IgD-negative memory B cell (primary cell): ENCODE measurements at regions not wholly inside any gene's neighbourhood (a gene's known extent, or its start where the extent isn't known, plus 50 kb on each side); places are given as distances from the start of the nearest gene placed in this dataset.
"Not testable (repeated sequence)": the region's sequence is repeated elsewhere in the genome, so short reads cannot be mapped to it uniquely, and the experiment has no call there.

Experiments used
- H3K27ac Mint-ChIP-seq, 3 donors: one replicate each; pipeline ENCODE4 v1.8.0; 2020 to 2022; ENCODE audit warnings: mild to moderate bottlenecking in 3 of 3, mixed read lengths in 3 of 3, moderate library complexity in 1 of 3
- H3K27me3 Mint-ChIP-seq: one replicate; pipeline ENCODE4 v1.8.0; 2021; ENCODE audit warnings: mixed read lengths
- H3K36me3 Mint-ChIP-seq: one replicate; pipeline ENCODE4 v1.8.0; 2020; ENCODE audit warnings: mild to moderate bottlenecking, mixed read lengths
- H3K4me1 Mint-ChIP-seq, 3 donors: one replicate each; pipeline ENCODE4 v1.8.0; 2020 to 2022; ENCODE audit warnings: mixed read lengths in 3 of 3, mild to moderate bottlenecking in 1 of 3
- H3K4me3 Mint-ChIP-seq, 4 donors: one replicate each; pipeline ENCODE4 v1.8.0; 2020 to 2022; ENCODE audit warnings: mild to moderate bottlenecking in 4 of 4, mixed read lengths in 4 of 4, moderate library complexity in 3 of 4
- H3K9me3 Mint-ChIP-seq, 3 donors: one replicate each; pipeline ENCODE4 v1.8.0; 2020 to 2021; ENCODE audit warnings: mixed read lengths in 3 of 3, mild to moderate bottlenecking in 1 of 3

- Mint-ChIP-seq H3K4me1 (no peaks in the 10 kb centered on the region), H3K36me3 (no peaks in the 10 kb centered on the region), H3K9me3 (peaks cover 0 to 6% (median 3%) of the 10 kb centered on the region in 3 donors), H3K27ac (no peak overlapping the region), H3K4me3 (no peak overlapping the region), H3K27me3 (no peaks in the 10 kb centered on the region)
Observed at GRCh38 chr11:123330071-123330470, 100.0 kb upstream of the GRAMD1B start.

DNA sequence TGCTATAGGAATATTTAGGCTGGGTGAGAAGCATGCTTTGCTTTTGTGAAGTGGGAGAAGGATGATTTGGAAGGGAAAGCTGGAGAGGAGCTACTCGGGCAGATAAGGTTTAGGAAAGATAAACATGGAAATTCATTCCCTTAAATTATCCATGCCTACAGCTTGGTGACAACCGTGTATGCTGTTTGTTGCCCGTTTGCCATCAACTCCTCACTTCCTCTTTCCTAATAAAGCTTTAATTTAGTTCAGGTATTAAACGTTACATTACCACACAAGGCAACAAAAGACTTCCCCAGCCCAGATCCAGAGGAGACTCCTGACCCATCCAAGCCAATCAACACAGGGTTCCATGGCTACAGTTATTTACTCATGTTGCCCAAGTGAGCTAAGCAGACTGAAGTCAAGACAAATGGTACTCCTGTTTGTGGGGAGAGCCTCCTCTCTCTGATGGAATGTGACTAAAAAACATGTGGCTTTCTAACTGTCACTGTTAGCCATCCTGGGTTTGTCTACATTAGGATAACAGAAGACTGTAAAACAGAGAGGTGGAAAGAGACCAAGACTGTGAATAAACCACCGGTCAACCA, 101.7 kb upstream of the GRAMD1B start:
- H3K4me3 Mint-ChIP-seq = no peak overlapping the region
- no peaks in the 10 kb centered on the region for H3K36me3 Mint-ChIP-seq
- no peak overlapping the region for H3K27ac Mint-ChIP-seq
- no peaks in the 10 kb centered on the region for H3K27me3 Mint-ChIP-seq
- H3K4me1 Mint-ChIP-seq = no peaks in the 10 kb centered on the region
- peaks cover 0 to 5% (median 3%) of the 10 kb centered on the region in 3 donors for H3K9me3 Mint-ChIP-seq

- H3K27me3 Mint-ChIP-seq = no peaks in the 10 kb centered on the region
- no peak overlapping the region for H3K4me3 Mint-ChIP-seq
- no peaks in the 10 kb centered on the region for H3K36me3 Mint-ChIP-seq
- no peaks in the 10 kb centered on the region for H3K9me3 Mint-ChIP-seq
- no peaks in the 10 kb centered on the region for H3K4me1 Mint-ChIP-seq
- no peak overlapping the region for H3K27ac Mint-ChIP-seq
Observed at GRCh38 chr11:123325533-123325932, 104.5 kb upstream of the GRAMD1B start.

DNA sequence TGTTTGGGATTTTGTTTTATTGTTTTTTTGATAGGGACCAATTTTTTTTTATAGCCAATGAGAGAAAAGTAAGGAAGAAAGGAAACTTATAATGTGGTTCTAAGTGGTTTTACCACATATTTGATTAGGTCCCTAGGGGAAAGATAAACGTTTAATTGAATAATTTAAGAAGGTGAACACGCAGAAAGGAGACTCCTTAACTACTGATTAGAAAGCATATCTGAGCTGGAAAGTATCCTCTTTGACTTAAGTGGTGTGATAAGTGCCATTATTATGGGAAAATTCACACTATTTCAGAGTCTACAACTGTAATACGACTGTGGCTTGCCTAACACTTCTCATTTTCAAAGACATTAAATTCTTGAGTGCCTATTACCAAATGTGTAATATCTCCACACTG, 106.5 kb upstream of the GRAMD1B start:
- Mint-ChIP-seq H3K27me3 (no peaks in the 10 kb centered on the region), H3K9me3 (no peaks in the 10 kb centered on the region), H3K4me1 (no peaks in the 10 kb centered on the region), H3K27ac (no peak overlapping the region), H3K36me3 (no peaks in the 10 kb centered on the region), H3K4me3 (no peak overlapping the region)

- H3K4me1 Mint-ChIP-seq = no peaks in the 10 kb centered on the region
- no peak overlapping the region for H3K27ac Mint-ChIP-seq
- H3K4me3 Mint-ChIP-seq = no peak overlapping the region
- H3K36me3 Mint-ChIP-seq = no peaks in the 10 kb centered on the region
- H3K9me3 Mint-ChIP-seq = no peaks in the 10 kb centered on the region
- H3K27me3 Mint-ChIP-seq = no peaks in the 10 kb centered on the region
Observed at GRCh38 chr11:123321636-123322035, 108.4 kb upstream of the GRAMD1B start.

GRCh38 chr11:123318623-123319022, 111.4 kb upstream of the GRAMD1B start:
- H3K9me3 Mint-ChIP-seq = no peaks in the 10 kb centered on the region
- no peak overlapping the region for H3K27ac Mint-ChIP-seq
- no peaks in the 10 kb centered on the region for H3K27me3 Mint-ChIP-seq
- no peaks in the 10 kb centered on the region for H3K36me3 Mint-ChIP-seq
- no peaks in the 10 kb centered on the region for H3K4me1 Mint-ChIP-seq
- no peak overlapping the region for H3K4me3 Mint-ChIP-seq

DNA sequence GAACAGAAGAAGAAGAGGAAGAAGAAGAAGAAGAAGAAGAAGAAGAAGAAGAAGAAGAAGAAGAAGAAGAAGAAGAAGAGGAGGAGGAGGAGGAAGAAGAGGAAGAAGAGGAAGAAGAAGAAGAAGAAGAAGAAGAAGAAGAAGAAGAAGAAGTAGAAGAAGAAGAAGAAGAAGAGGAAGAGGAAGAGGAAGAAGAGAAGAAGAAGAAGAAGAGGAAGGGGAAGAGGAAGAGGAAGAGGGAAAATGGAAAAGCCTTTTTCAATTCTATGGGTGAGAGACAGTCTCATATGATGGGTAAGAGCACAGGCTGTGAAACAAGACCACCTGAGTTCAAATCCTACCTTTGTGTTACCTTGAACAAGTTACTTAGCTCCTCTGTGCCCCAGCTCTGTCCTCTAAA, 111.9 kb upstream of the GRAMD1B start:
- H3K27me3 Mint-ChIP-seq, H3K9me3 Mint-ChIP-seq, H3K4me3 Mint-ChIP-seq, H3K36me3 Mint-ChIP-seq, H3K4me1 Mint-ChIP-seq, H3K27ac Mint-ChIP-seq: not testable (repeated sequence)

DNA sequence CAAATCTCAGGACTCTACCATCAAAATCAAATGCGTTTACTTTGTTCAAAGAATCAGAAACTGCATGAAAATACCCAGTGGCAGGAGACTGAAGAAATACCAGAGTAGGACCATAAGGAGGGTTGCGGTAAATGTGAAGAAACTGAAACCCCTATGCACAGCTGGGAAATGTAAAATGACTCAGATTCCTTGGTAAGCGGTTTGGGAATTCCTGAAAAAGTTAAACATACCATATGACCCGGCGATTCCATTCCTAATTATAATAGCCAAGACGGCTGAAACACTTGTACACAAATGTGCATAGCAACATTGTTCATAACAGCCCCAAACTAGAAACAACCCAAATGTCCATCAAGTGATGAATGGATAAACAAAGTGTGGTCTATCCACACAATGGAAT, 114.1 kb upstream of the GRAMD1B start:
- Mint-ChIP-seq H3K4me3 (no peak overlapping the region), H3K4me1 (no peaks in the 10 kb centered on the region), H3K9me3 (no peaks in the 10 kb centered on the region), H3K27ac (no peak overlapping the region), H3K36me3 (no peaks in the 10 kb centered on the region), H3K27me3 (no peaks in the 10 kb centered on the region)

GRCh38 chr11:123314972-123315371, 115.1 kb upstream of the GRAMD1B start:
- Mint-ChIP-seq H3K4me1 (no peaks in the 10 kb centered on the region), H3K4me3 (no peak overlapping the region), H3K36me3 (no peaks in the 10 kb centered on the region), H3K9me3 (no peaks in the 10 kb centered on the region), H3K27ac (no peak overlapping the region), H3K27me3 (no peaks in the 10 kb centered on the region)

- H3K27me3 Mint-ChIP-seq = no peaks in the 10 kb centered on the region
- H3K4me3 Mint-ChIP-seq = no peak overlapping the region
- H3K4me1 Mint-ChIP-seq = no peaks in the 10 kb centered on the region
- H3K9me3 Mint-ChIP-seq = no peaks in the 10 kb centered on the region
- no peak overlapping the region for H3K27ac Mint-ChIP-seq
- H3K36me3 Mint-ChIP-seq = no peaks in the 10 kb centered on the region
Observed at GRCh38 chr11:123313262-123313661, 116.8 kb upstream of the GRAMD1B start.

GRCh38 chr11:123308077-123308476, 113.0 kb upstream of the CLMP start:
- Mint-ChIP-seq H3K27me3 (peaks cover 8% of the 10 kb centered on the region), H3K4me3 (no peak overlapping the region), H3K4me1 (peaks cover 1 to 10% (median 6%) of the 10 kb centered on the region in 3 donors), H3K27ac (no peak overlapping the region), H3K9me3 (no peaks in the 10 kb centered on the region), H3K36me3 (no peaks in the 10 kb centered on the region)

DNA sequence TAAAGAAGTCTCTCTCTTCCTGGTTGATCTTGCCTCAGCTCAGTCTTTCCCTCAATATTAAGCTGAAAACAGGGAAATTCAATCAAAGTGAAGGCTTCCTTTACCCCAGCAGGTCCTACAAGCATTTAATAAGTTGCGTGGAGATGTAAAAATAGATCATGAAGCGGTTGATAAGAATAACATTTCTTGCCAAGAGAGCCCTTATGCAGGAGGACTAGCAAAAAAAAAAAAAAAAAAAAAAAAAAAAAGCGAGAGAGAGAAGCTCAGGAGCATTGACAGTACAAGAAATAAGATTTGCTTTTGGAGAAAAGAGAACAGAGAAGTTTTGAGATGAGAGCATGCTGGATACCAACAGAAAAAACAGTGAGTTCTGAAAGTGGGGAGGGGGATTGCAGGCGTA, 112.2 kb upstream of the CLMP start:
- no peak overlapping the region for H3K27ac Mint-ChIP-seq
- H3K4me3 Mint-ChIP-seq = no peak overlapping the region
- H3K4me1 Mint-ChIP-seq = peaks cover 8 to 16% (median 11%) of the 10 kb centered on the region in 3 donors
- H3K36me3 Mint-ChIP-seq = no peaks in the 10 kb centered on the region
- H3K9me3 Mint-ChIP-seq = no peaks in the 10 kb centered on the region
- H3K27me3 Mint-ChIP-seq = peaks cover 10% of the 10 kb centered on the region

- peaks cover 11 to 20% (median 12%) of the 10 kb centered on the region in 3 donors for H3K4me1 Mint-ChIP-seq
- peak overlapping the region in 1 of 4 donors; percentile 13 for H3K4me3 Mint-ChIP-seq
- H3K27me3 Mint-ChIP-seq = peaks cover 14% of the 10 kb centered on the region
- no peaks in the 10 kb centered on the region for H3K36me3 Mint-ChIP-seq
- H3K27ac Mint-ChIP-seq = no peak overlapping the region
- no peaks in the 10 kb centered on the region for H3K9me3 Mint-ChIP-seq
Observed at GRCh38 chr11:123306531-123306930, 111.5 kb upstream of the CLMP start.

- H3K9me3 Mint-ChIP-seq = no peaks in the 10 kb centered on the region
Observed at GRCh38 chr11:123305601-123306375, 110.7 kb upstream of the CLMP start.

DNA sequence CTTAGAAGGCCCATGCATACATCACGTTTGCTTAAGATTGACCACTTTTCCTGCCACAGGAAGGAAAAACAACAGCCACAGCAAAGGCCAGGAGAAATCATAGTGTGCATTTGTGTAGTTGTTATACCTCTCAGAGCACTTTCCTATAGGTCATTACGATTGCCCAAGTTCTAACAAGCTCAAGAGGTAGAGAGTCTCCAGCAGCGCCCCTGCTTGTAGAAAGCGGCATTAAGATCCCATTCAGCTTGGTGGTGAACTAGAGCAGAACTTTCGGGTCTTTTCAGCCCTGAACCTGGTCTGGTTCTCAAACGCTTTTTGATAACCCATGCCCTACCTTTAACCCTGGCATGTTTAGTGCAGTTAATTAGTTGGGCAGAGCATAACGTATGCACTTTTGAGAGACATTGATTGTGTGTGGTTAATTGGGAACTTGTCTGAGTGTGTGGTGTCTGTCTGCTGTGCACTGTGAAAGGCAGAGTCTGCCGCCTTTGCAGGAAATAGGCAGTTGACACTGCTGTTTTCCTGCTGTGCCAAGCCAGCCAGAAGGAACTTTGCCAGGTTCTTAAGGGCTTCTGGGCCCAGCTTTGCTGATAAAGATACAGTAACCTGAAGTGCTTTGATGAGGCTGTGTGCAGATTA, 109.9 kb upstream of the CLMP start:
- Mint-ChIP-seq H3K27me3 (peaks cover 18% of the 10 kb centered on the region), H3K9me3 (no peaks in the 10 kb centered on the region), H3K4me1 (peaks cover 11 to 28% (median 12%) of the 10 kb centered on the region in 3 donors), H3K36me3 (peaks cover 2% of the 10 kb centered on the region), H3K4me3 (no peak overlapping the region), H3K27ac (no peak overlapping the region)

More at GRCh38 chr11:123305601-123306375, 110.7 kb upstream of the CLMP start:
- Mint-ChIP-seq H3K4me3 (no peak overlapping the region), H3K36me3 (no peaks in the 10 kb centered on the region), H3K27ac (no peak overlapping the region), H3K4me1 (peaks cover 11 to 27% (median 12%) of the 10 kb centered on the region in 3 donors), H3K27me3 (peaks cover 18% of the 10 kb centered on the region)

DNA sequence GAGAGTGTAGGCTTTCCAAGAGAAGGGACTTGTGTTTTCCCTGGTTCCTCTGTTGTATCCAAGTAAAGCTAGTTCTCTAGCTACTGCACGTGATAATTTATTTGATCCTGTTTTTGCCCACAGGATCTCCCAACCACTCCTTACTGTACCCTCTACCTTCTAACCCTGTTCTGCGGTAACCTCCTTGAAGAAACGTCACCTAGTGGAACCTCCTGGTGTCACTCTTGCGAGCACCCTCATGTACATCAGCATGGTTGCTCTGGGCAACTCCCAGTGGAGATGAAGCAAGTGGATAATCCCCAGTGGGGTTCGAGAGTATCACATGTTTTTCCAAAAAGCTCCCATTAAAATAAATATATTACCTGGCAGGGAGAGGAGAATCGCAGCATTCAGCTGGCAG, 108.9 kb upstream of the CLMP start:
- Mint-ChIP-seq H3K4me3 (peak overlapping the region; percentile 68 to 89 (median 82)), H3K27me3 (peaks cover 18% of the 10 kb centered on the region), H3K4me1 (peaks cover 11 to 28% (median 12%) of the 10 kb centered on the region in 3 donors), H3K36me3 (peaks cover 2% of the 10 kb centered on the region), H3K9me3 (no peaks in the 10 kb centered on the region), H3K27ac (no peak overlapping the region)
